GM12878 (cell line): ENCODE measurements at regions not wholly inside any gene's neighbourhood (a gene's known extent, or its start where the extent isn't known, plus 50 kb on each side); places are given as distances from the start of the nearest gene placed in this dataset.

Experiments
- ATAC-seq: fragments of 200-7000 bp; cut with Tn5 transposase; 3 replicates; pipeline ENCODE4 v1.9.1; 2020; ENCODE audit warnings: mild to moderate bottlenecking, moderate library complexity
- BruUV-seq: library from RNA; stranded (reverse); fragments of 400-500 nt; replicated peaks from 2 replicates; lab custom pipeline; 2021; lab: Mats Ljungman, UMichigan
- CTCF ChIA-PET: fragments of 300-600 bp; sonication (Branson Sonifier 250); formaldehyde crosslinking; extraction: SDS; loops from one replicate; lab custom pipeline; 2021; ENCODE audit warnings: inconsistent platforms; lab: Yijun Ruan, JAX
- POLR2A ChIA-PET: fragments of 350-600 bp; formaldehyde crosslinking; extraction: SDS; loops from one replicate; lab custom pipeline; 2021; ENCODE audit warnings: inconsistent platforms; lab: Charles Lee
- RAD21 ChIA-PET: fragments of 300-600 bp; sonication (Branson Sonifier 250); formaldehyde crosslinking; loops from one replicate; lab custom pipeline; 2023; ENCODE audit warnings: antibody characterized with exemption; ENCODE audit not compliant: unreplicated experiment; lab: Charles Lee
- SMC1A ChIA-PET: fragments of 300-600 bp; sonication (Branson Sonifier 250); formaldehyde crosslinking; loops from one replicate; lab custom pipeline; 2023; ENCODE audit not compliant: unreplicated experiment, uncharacterized antibody; lab: Charles Lee
- DNase-seq: peaks from one replicate; pipeline ENCODE4 v3.0.0-alpha.2; 2011; ENCODE audit warnings: low read depth, low spot score
- FAIRE-seq: peaks from 3 replicates; lab custom pipeline; 2011; peaks lifted over from hg19 to GRCh38; lab: Jason Lieb, UNC
- H2AFZ ChIP-seq: 2 replicates; pipeline ENCODE4 v1.6.0; 2011; ENCODE audit warnings: low read depth, low read length, control low read depth; ENCODE audit not compliant: control insufficient read depth
- H3K27ac ChIP-seq: 2 replicates; pipeline ENCODE4 v1.5.1; 2011; ENCODE audit warnings: control low read depth; ENCODE audit not compliant: control insufficient read depth, insufficient read depth
- H3K27me3 ChIP-seq, 2 experiments: replicated peaks in 1 of 2; 2 replicates each; pipeline versions ENCODE4 v1.6.0 to v1.6.1; 2011; ENCODE audit warnings: low read length in 1 of 2; ENCODE audit not compliant: control insufficient read depth in 2 of 2, insufficient read depth in 2 of 2
- H3K36me3 ChIP-seq, 2 experiments: 2 replicates each; pipeline ENCODE4 v1.5.1; 2011; ENCODE audit warnings: low read length in 1 of 2; ENCODE audit not compliant: control insufficient read depth in 2 of 2, insufficient read depth in 2 of 2
- H3K4me1 ChIP-seq: 2 replicates; pipeline ENCODE4 v1.6.1; 2011; ENCODE audit warnings: mild to moderate bottlenecking, low read length, moderate library complexity, mixed read lengths; ENCODE audit not compliant: control insufficient read depth, insufficient read depth
- H3K4me2 ChIP-seq: 2 replicates; pipeline ENCODE4 v1.6.0; 2011; ENCODE audit warnings: control low read depth; ENCODE audit not compliant: control insufficient read depth, insufficient read depth
- H3K4me3 ChIP-seq: fragments of 200-600 bp; sonication (generic); 2 replicates; pipeline ENCODE4 v1.5.1; 2016
- H3K79me2 ChIP-seq: 2 replicates; pipeline ENCODE4 v1.6.0; 2011; ENCODE audit warnings: low read length; ENCODE audit not compliant: control insufficient read depth, insufficient read depth
- H3K9ac ChIP-seq: 2 replicates; pipeline ENCODE4 v1.8.0; 2011; ENCODE audit warnings: low read length, control low read depth, mixed read lengths; ENCODE audit not compliant: control insufficient read depth, insufficient read depth
- H3K9me3 ChIP-seq: replicated peaks from 3 replicates; pipeline ENCODE4 v1.5.1; 2011; ENCODE audit warnings: mild to moderate bottlenecking, low read length; ENCODE audit not compliant: control insufficient read depth, insufficient read depth
- H4K20me1 ChIP-seq: 2 replicates; pipeline ENCODE4 v1.6.0; 2011; ENCODE audit not compliant: control insufficient read depth, insufficient read depth
- BMI1 ChIP-seq: fragments of 450-650 bp; IDR thresholded peaks from 2 replicates; pipeline ENCODE4 v1.6.1; 2016; ENCODE audit warnings: mild to moderate bottlenecking, moderate library complexity, borderline replicate concordance
- DPF2 ChIP-seq: fragments of 450-650 bp; IDR thresholded peaks from 2 replicates; pipeline ENCODE4 v1.6.1; 2017; ENCODE audit warnings: mild to moderate bottlenecking
- EP300 ChIP-seq, 2 experiments: fragments of 150-350 bp in 1 of 2; IDR thresholded peaks; 2 replicates each; pipeline ENCODE4 v1.6.1; 2011 to 2012; ENCODE audit warnings: low read depth in 2 of 2, low read length in 2 of 2, borderline replicate concordance in 1 of 2, improper control_type of control experiment in 1 of 2, inconsistent platforms in 1 of 2; ENCODE audit not compliant: control insufficient read depth in 1 of 2
- ESRRA ChIP-seq: IDR thresholded peaks from 2 replicates; pipeline ENCODE4 v1.6.1; 2012; ENCODE audit warnings: mild to moderate bottlenecking, low read length, improper control_type of control experiment
- FOXK2 ChIP-seq: fragments of 450-650 bp; IDR thresholded peaks from 2 replicates; pipeline ENCODE4 v1.6.1; 2017; ENCODE audit warnings: mild to moderate bottlenecking, moderate library complexity
- NBN ChIP-seq: fragments of 450-650 bp; IDR thresholded peaks from 2 replicates; pipeline ENCODE4 v1.6.1; 2016
- WGBS: methylation state at CpG from one replicate; pipeline ENCODE4 v1.1.6; 2016; ENCODE audit warnings: low lambda C conversion rate; ENCODE audit not compliant: insufficient replicate concordance, insufficient coverage; ENCODE audit errors: missing lambda C conversion rate; 5-methylcytosine and 5-hydroxymethylcytosine counted together
- in situ Hi-C: fragments of 300-500 bp; cut with MboI; formaldehyde crosslinking; loops from 9 replicates; pipeline ENCODE4 v1.14.3; 2018; ENCODE audit warnings: mixed read lengths
- intact Hi-C: fragments of 100-400 bp; cut with micrococcal nuclease; formaldehyde crosslinking; loops from one replicate; pipeline ENCODE4 v1.14.2; 2022; ENCODE audit not compliant: unreplicated experiment
- TF ChIP-seq, protein P1 (sequence below): fragments of 450-650 bp; IDR thresholded peaks from 2 replicates; pipeline ENCODE4 v1.6.1; 2017; ENCODE audit warnings: antibody characterized with exemption, mild to moderate bottlenecking, moderate library complexity

DNA sequence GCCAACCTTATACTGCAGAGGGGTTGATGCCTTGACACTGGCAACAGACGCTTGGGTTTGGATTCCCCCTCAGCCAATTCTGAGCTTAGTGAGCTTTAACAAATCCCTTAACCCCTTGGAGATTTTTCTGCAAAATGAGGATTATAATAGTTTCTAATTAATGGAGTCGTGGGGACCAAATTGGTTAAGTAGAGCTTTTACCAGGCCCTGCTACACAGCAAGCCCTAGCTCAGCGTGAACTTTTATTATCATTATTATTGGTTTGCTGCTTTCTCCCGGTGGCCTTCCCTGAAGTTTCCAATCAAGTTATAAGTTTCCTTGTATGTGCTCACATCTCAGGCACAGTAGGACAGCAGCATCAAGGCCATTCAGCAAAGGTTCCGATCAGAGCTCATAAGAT, 156.6 kb upstream of the GUCY1A2 start:
- CTCF ChIA-PET, result no interaction called here
- BruUV-seq, result no TSS peak
- in situ Hi-C loops (no loop called here), intact Hi-C loops (no loop called here)
- H3K36me3 ChIP-seq, result no peaks in the 10 kb centered on the region
- H2AFZ ChIP-seq, result no peak overlapping the region
- no peak for ATAC-seq
- DNase-seq, result no peak
- no peaks in the 10 kb centered on the region for H3K79me2 ChIP-seq
- FAIRE-seq, result no peak
- no peaks in the 10 kb centered on the region for H3K27me3 ChIP-seq
- POLR2A ChIA-PET, result no interaction called here
- H3K9me3 ChIP-seq, result no peaks in the 10 kb centered on the region
- H3K4me3 ChIP-seq, result no peak overlapping the region
- WGBS, result 24% methylated on average over 5 of the region's 5 CpGs
- SMC1A ChIA-PET, result interaction anchor here (0.6 kb wide), 1 partner anchor 980 kb away, joined by 3 read pairs; no protein-coding TSS in a partner anchor
- no peak overlapping the region for H3K27ac ChIP-seq
- no peaks in the 10 kb centered on the region for H3K4me1 ChIP-seq
- TF ChIP-seq DPF2 (no peak), FOXK2 (no peak), BMI1 (no peak), NBN (no peak), ESRRA (no peak), EP300 (IDR thresholded peaks at IDR 0.05; ENCODE audit: borderline replicate concordance in 1 of 2, control insufficient read depth in 1 of 2, low read depth in 2 of 2, low read length in 2 of 2) (no peak)
- TF ChIP-seq, protein P1, sequence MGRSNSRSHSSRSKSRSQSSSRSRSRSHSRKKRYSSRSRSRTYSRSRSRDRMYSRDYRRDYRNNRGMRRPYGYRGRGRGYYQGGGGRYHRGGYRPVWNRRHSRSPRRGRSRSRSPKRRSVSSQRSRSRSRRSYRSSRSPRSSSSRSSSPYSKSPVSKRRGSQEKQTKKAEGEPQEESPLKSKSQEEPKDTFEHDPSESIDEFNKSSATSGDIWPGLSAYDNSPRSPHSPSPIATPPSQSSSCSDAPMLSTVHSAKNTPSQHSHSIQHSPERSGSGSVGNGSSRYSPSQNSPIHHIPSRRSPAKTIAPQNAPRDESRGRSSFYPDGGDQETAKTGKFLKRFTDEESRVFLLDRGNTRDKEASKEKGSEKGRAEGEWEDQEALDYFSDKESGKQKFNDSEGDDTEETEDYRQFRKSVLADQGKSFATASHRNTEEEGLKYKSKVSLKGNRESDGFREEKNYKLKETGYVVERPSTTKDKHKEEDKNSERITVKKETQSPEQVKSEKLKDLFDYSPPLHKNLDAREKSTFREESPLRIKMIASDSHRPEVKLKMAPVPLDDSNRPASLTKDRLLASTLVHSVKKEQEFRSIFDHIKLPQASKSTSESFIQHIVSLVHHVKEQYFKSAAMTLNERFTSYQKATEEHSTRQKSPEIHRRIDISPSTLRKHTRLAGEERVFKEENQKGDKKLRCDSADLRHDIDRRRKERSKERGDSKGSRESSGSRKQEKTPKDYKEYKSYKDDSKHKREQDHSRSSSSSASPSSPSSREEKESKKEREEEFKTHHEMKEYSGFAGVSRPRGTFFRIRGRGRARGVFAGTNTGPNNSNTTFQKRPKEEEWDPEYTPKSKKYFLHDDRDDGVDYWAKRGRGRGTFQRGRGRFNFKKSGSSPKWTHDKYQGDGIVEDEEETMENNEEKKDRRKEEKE, result no peak
- no peak overlapping the region for H3K9ac ChIP-seq
- H3K4me2 ChIP-seq, result no peak overlapping the region
- RAD21 ChIA-PET, result no interaction called here
- no peaks in the 10 kb centered on the region for H4K20me1 ChIP-seq
